PC-3 (cell line): ENCODE measurements at regions not wholly inside any gene's neighbourhood (a gene's known extent, or its start where the extent isn't known, plus 50 kb on each side); places are given as distances from the start of the nearest gene placed in this dataset.
"Not testable (repeated sequence)": the region's sequence is repeated elsewhere in the genome, so short reads cannot be mapped to it uniquely, and the experiment has no call there.

Experiments used
- ATAC-seq: fragments of 200-7000 bp; cut with Tn5 transposase; 2 replicates; pipeline ENCODE4 v1.9.1; 2020; ENCODE audit warnings: mild to moderate bottlenecking, moderate library complexity
- BruUV-seq: library from RNA; stranded (reverse); fragments of 400-500 nt; replicated peaks from 2 replicates; lab custom pipeline; 2021; lab: Mats Ljungman, UMichigan
- CTCF ChIA-PET: fragments of 300-600 bp; sonication (Branson Sonifier 250); formaldehyde crosslinking; loops from one replicate; lab custom pipeline; 2022; ENCODE audit warnings: antibody characterized with exemption; lab: Charles Lee
- POLR2A ChIA-PET: fragments of 300-600 bp; sonication (Branson Sonifier 250); formaldehyde crosslinking; loops from one replicate; lab custom pipeline; 2022; ENCODE audit warnings: antibody characterized with exemption; ENCODE audit not compliant: unreplicated experiment; lab: Charles Lee
- DNase-seq: peaks from one replicate; pipeline ENCODE4 v3.0.0-alpha.2; 2015
- H2AFZ ChIP-seq: fragments of 300-600 bp; sonication (generic); 2 replicates; pipeline ENCODE4 v1.6.0; 2016; ENCODE audit warnings: antibody characterized with exemption, low read length
- H3F3A ChIP-seq: fragments of 300-600 bp; sonication (generic); one replicate; pipeline ENCODE4 v1.6.0; 2017; ENCODE audit warnings: antibody characterized with exemption, low read length, control low read depth, mild to moderate bottlenecking; ENCODE audit not compliant: unreplicated experiment
- H3K27ac ChIP-seq: fragments of 300-600 bp; sonication (generic); 2 replicates; pipeline ENCODE4 v1.5.1; 2016; ENCODE audit warnings: mild to moderate bottlenecking, low read length
- H3K27me3 ChIP-seq: fragments of 300-600 bp; sonication (generic); 2 replicates; pipeline ENCODE4 v1.6.1; 2016; ENCODE audit warnings: low read length, mixed read lengths
- H3K36me3 ChIP-seq: fragments of 300-600 bp; sonication (generic); 2 replicates; pipeline ENCODE4 v1.6.1; 2016; ENCODE audit warnings: low read depth, mixed run types, low read length, mixed read lengths
- H3K4me1 ChIP-seq: fragments of 300-600 bp; sonication (generic); 2 replicates; pipeline ENCODE4 v1.5.1; 2016; ENCODE audit warnings: low read length; ENCODE audit not compliant: insufficient read depth
- H3K4me2 ChIP-seq: fragments of 300-600 bp; sonication (generic); 2 replicates; pipeline ENCODE4 v1.6.0; 2016; ENCODE audit warnings: low read length
- H3K4me3 ChIP-seq: fragments of 300-600 bp; sonication (generic); 2 replicates; pipeline ENCODE4 v1.5.1; 2016; ENCODE audit warnings: mild to moderate bottlenecking, low read length, mixed read lengths
- H3K79me2 ChIP-seq: fragments of 300-600 bp; sonication (generic); 2 replicates; pipeline ENCODE4 v1.6.1; 2017; ENCODE audit warnings: low read length, mixed read lengths
- H3K9ac ChIP-seq: fragments of 300-600 bp; sonication (generic); 2 replicates; pipeline ENCODE4 v1.6.0; 2016; ENCODE audit warnings: mild to moderate bottlenecking, low read length
- H3K9me2 ChIP-seq: fragments of 300-600 bp; sonication (generic); replicated peaks from 2 replicates; pipeline ENCODE4 v1.6.1; 2016; ENCODE audit warnings: mixed run types, low read length, mixed read lengths
- H3K9me3 ChIP-seq: fragments of 300-600 bp; sonication (generic); 2 replicates; pipeline ENCODE4 v1.6.1; 2016; ENCODE audit warnings: low read length, mixed read lengths
- H4K20me1 ChIP-seq: fragments of 300-600 bp; sonication (generic); 2 replicates; pipeline ENCODE4 v1.6.1; 2016; ENCODE audit warnings: low read length, mixed read lengths
- EZH2 ChIP-seq: fragments of 300-600 bp; sonication (generic); IDR thresholded peaks from one replicate; pipeline ENCODE4 v1.6.1; 2017; ENCODE audit warnings: antibody characterized with exemption, mild to moderate bottlenecking, low read length; ENCODE audit not compliant: unreplicated experiment
- EZH2phosphoT487 ChIP-seq: fragments of 300-600 bp; sonication (generic); IDR thresholded peaks from 2 replicates; pipeline ENCODE4 v1.6.1; 2018; ENCODE audit warnings: mild to moderate bottlenecking, antibody characterized with exemption, low read length, borderline replicate concordance
- intact Hi-C: fragments of 100-400 bp; cut with micrococcal nuclease; formaldehyde crosslinking; loops from 2 replicates; pipeline ENCODE4 v1.9.0; 2023
- TF ChIP-seq, protein P1 (sequence below): fragments of 300-600 bp; sonication (generic); conservative IDR thresholded peaks from 2 replicates; pipeline ENCODE4 v1.5.1; 2017; ENCODE audit warnings: antibody characterized with exemption, low read depth, mild to moderate bottlenecking, low read length

DNA sequence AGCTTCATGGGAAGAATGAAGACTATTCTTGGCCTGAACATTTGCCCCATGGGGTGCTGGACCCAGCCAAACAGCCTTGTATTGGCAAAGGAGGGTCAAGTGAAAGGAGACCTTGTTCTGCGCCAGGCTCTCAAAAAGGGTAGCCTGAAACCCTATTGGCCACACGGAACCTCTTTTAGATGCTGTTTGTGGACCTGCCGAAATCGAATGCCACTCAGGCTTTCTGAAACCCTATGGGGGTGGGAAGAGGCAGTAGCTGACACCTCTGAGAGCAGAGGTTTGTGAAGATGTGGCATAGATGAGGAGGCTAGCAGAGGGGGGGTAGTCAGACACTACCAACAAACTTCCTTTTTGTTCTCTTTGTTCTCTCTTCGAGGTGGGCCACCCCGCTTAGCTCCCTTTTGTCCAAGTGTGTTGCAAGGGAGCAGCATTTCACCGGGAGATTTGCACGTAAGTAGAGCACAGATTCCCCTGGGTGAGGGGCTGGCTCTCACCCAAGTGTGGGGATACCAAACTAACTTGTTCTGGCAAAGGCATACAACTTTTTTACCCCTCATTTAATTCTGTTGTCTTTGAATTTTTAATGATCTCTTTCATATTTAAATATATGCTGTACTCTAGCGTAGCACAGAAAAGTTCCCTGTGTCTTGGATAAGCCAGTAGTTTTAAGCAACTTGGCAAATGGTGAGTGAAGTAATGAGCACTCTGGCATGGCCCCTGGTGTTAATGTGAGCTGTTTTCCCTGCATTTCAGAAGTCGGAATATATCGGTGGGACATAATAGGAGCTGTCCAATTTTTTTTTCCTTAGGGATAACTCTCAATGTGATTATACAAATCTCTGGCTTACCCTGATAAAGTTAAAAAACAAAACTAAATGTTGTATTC, 107.7 kb downstream of the SEPTIN7 start:
- peaks cover 4% of the 10 kb centered on the region; the same call in 1 of the 2 replicates for H3K36me3 ChIP-seq
- H2AFZ ChIP-seq, result no peak overlapping the region
- no peak for DNase-seq
- CTCF ChIA-PET, result interaction anchor here (0.8 kb wide), 1 partner anchor 68 kb away, joined by 4 read pairs; no protein-coding TSS in a partner anchor
- H3K79me2 ChIP-seq, result no peaks in the 10 kb centered on the region
- no peak for TF ChIP-seq EZH2
- TF ChIP-seq, protein P1, sequence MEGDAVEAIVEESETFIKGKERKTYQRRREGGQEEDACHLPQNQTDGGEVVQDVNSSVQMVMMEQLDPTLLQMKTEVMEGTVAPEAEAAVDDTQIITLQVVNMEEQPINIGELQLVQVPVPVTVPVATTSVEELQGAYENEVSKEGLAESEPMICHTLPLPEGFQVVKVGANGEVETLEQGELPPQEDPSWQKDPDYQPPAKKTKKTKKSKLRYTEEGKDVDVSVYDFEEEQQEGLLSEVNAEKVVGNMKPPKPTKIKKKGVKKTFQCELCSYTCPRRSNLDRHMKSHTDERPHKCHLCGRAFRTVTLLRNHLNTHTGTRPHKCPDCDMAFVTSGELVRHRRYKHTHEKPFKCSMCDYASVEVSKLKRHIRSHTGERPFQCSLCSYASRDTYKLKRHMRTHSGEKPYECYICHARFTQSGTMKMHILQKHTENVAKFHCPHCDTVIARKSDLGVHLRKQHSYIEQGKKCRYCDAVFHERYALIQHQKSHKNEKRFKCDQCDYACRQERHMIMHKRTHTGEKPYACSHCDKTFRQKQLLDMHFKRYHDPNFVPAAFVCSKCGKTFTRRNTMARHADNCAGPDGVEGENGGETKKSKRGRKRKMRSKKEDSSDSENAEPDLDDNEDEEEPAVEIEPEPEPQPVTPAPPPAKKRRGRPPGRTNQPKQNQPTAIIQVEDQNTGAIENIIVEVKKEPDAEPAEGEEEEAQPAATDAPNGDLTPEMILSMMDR, result no peak
- H3K4me3 ChIP-seq, result no peak overlapping the region
- ATAC-seq, result no peak
- POLR2A ChIA-PET, result no interaction called here
- no peak overlapping the region for H3K27ac ChIP-seq
- no TSS peak for BruUV-seq
- intact Hi-C loops, result loop anchor here (5.0 to 10.0 kb wide), 2 partner anchors 276 to 484 kb away; no protein-coding TSS in a partner anchor
- H3K4me2 ChIP-seq, result no peak overlapping the region
- H3K9ac ChIP-seq, result no peak overlapping the region
- H3K27me3 ChIP-seq, result no peaks in the 10 kb centered on the region
- H3F3A ChIP-seq, result no peaks in the 10 kb centered on the region
- H3K9me2 ChIP-seq, result no peaks in the 10 kb centered on the region
- H3K4me1 ChIP-seq, result no peaks in the 10 kb centered on the region
- no peaks in the 10 kb centered on the region for H3K9me3 ChIP-seq
- no peaks in the 10 kb centered on the region for H4K20me1 ChIP-seq

DNA sequence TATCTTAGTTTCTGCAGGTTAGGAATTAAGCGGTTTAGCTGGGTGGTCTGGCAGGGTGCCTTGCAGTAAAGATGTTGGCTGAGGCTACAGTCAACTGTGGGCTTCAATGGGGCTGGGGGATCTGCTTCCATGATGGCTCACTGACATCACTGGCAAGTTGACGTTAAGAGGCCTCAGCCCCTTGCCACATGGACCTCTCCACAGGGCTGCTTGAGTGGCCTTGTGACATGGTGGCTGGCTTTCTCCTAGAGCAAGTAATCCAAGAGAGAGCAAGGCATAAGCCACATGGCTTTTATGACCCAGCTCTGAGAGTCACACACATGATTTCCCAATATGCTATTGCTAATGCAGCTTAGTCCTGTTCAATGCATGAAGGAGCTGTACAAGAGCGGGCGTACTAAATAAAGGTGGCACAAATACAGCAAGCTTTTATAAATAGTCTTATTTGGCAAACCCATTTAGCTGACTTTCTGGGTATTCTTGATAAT, 109.1 kb downstream of the SEPTIN7 start:
- Histone ChIP-seq H3K4me2 (no peak overlapping the region), H3K79me2 (no peaks in the 10 kb centered on the region), H3K9me2 (no peaks in the 10 kb centered on the region), H3K9me3 (no peaks in the 10 kb centered on the region), H3F3A (no peaks in the 10 kb centered on the region), H3K4me1 (no peaks in the 10 kb centered on the region), H3K27me3 (no peaks in the 10 kb centered on the region), H3K27ac (no peak overlapping the region), H2AFZ (no peak overlapping the region), H3K4me3 (no peak overlapping the region), H3K36me3 (no peaks in the 10 kb centered on the region), H4K20me1 (no peaks in the 10 kb centered on the region), H3K9ac (no peak overlapping the region)
- CTCF ChIA-PET, result no interaction called here
- ATAC-seq (no peak), DNase-seq (no peak)
- TF ChIP-seq EZH2 (no peak), EZH2phosphoT487 (no peak)
- TF ChIP-seq, protein P1, result no peak
- intact Hi-C loops, result loop anchor here (5.0 to 10.0 kb wide), 2 partner anchors 278 to 485 kb away; no protein-coding TSS in a partner anchor
- POLR2A ChIA-PET, result no interaction called here
- no TSS peak for BruUV-seq

- H3K4me2 ChIP-seq, H3K27ac ChIP-seq, H3K9me3 ChIP-seq, BruUV-seq, CTCF ChIA-PET, H3K4me1 ChIP-seq, H3K27me3 ChIP-seq, H3K79me2 ChIP-seq, POLR2A ChIA-PET, intact Hi-C loops, H3K4me3 ChIP-seq, H2AFZ ChIP-seq, H4K20me1 ChIP-seq, DNase-seq, H3K9ac ChIP-seq, H3F3A ChIP-seq, H3K9me2 ChIP-seq, H3K36me3 ChIP-seq, ATAC-seq: not testable (repeated sequence)
Observed at GRCh38 chr7:35910621-35911020, 109.8 kb downstream of the SEPTIN7 start.

DNA sequence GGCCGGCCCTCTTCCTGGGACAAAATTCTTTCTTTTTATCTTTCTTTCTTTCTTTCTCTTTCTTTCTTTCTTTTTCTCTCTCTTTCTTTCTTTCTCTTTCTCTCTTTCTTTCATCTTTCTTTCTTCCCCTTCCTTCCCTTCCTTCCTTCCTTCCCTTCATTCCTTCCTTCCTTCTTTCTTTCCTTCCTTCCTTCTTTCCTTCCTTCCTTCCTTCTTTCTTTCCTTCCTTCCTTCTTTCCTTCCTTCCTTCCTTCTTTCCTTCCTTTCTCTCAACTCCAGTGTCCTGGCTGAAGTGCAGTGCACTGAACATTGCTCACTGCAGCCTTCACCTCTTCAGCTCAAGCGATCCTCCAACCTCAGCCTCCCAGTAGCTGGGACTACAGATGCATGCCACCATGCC, 112.5 kb downstream of the SEPTIN7 start:
- CTCF ChIA-PET, H3K9me3 ChIP-seq, H3F3A ChIP-seq, H2AFZ ChIP-seq, H3K27me3 ChIP-seq, DNase-seq, H3K79me2 ChIP-seq, H3K36me3 ChIP-seq, POLR2A ChIA-PET, intact Hi-C loops, ATAC-seq, H3K27ac ChIP-seq, H3K4me3 ChIP-seq, H3K9me2 ChIP-seq, H3K4me2 ChIP-seq, H3K9ac ChIP-seq, H4K20me1 ChIP-seq, BruUV-seq, H3K4me1 ChIP-seq: not testable (repeated sequence)

GRCh38 chr7:35914214-35914613, 113.4 kb downstream of the SEPTIN7 start:
- BruUV-seq, H3K9me3 ChIP-seq, intact Hi-C loops, H3K4me1 ChIP-seq, H3K36me3 ChIP-seq, ATAC-seq, H3F3A ChIP-seq, POLR2A ChIA-PET, H3K9ac ChIP-seq, CTCF ChIA-PET, H3K4me2 ChIP-seq, H3K9me2 ChIP-seq, H4K20me1 ChIP-seq, H2AFZ ChIP-seq, H3K27ac ChIP-seq, H3K27me3 ChIP-seq, H3K79me2 ChIP-seq, DNase-seq, H3K4me3 ChIP-seq: not testable (repeated sequence)
